Inflammatory macrophage (primary cell): ENCODE measurements at regions not wholly inside any gene's neighbourhood (a gene's known extent, or its start where the extent isn't known, plus 50 kb on each side); places are given as distances from the start of the nearest gene placed in this dataset.
"Not testable (repeated sequence)": the region's sequence is repeated elsewhere in the genome, so short reads cannot be mapped to it uniquely, and the experiment has no call there.

ENCODE experiments used
- DNase-seq, 2 donors: peaks; one replicate each; pipeline ENCODE4 v3.0.0-alpha.2; 2020 to 2022

DNA sequence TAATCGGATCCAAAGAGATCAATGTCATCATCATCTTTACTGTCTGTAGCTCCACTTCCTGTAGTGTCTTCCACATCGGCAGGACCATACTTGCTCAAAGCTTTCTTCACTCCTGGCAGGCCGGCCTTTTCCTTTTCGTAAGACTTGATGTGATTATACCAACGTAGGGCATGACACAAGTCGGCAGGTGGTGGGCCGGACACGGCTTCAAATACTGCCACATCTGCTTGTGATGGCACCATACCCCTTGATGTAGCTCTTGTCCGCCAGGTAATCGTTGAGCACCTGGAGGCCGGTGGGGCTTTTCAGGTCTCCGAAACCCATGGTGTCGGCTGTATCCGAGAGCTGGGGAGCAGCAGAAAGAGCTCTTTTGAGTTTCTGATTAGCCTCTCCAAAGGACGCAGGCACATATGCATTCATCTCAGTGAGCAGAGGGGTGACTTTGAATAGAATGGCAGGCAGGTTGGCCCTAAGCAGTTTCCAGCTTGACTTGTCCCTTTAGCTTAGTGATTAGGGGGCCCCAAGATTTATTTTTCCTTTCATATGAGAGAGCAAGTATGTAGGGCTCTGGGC lies 106.0 kb upstream of the PODXL start:
- not testable (repeated sequence) for DNase-seq

DNA sequence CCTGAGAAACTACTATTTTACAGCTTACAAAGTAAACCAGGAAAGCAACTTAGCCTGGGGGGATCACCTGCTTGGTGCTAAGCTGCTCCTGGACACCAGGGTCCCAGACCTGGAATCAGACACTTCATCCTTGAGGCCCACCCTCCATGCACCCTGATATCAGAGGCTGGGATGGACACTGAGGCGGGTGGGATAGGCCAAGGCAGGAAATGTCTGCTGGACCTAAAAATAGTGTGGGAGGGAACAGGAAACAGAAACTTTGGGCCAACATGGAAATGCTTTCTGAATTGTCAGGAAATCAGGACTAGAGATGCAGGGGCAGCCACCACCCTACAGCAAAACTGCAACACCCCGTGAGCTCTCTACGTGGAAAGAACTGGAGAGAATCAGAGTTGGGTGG lies 101.5 kb upstream of the PODXL start:
- DNase-seq, result no peak

DNA sequence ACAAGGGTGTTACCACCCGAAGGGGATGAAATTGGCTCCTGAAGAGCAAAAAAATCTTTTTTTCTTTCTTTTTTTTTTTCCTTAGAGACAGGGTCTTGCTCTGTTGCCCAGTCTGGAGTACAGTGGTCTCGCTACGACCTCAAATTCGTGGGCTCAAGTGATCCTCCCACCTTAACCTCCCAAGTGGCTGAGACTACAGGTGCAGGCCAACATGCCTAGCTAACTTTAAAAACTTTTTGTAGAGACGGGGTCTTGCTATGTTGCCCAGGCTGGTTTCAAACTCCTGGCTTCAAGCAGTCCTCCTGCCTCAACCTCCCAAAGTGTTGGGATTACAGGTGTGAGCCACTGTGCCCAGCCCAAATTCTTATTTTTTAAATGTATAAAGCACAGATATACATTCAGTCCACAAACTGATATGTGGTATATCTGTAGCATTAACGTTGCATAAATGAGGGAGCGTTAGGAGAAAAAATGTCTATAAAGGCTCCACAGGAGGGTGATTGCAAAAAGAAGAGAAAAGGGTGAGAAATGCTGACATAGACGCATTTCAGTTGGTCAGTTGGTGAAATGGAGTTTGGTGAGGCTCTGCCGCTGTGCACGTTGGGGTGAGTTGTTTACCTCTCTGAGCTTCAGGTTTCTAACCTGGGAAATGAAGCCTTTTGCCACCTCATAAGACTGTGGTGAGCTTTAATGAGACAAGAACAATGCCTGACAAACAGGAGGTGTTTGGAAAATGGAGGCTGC lies 100.7 kb upstream of the PODXL start:
- no peak for DNase-seq

DNA sequence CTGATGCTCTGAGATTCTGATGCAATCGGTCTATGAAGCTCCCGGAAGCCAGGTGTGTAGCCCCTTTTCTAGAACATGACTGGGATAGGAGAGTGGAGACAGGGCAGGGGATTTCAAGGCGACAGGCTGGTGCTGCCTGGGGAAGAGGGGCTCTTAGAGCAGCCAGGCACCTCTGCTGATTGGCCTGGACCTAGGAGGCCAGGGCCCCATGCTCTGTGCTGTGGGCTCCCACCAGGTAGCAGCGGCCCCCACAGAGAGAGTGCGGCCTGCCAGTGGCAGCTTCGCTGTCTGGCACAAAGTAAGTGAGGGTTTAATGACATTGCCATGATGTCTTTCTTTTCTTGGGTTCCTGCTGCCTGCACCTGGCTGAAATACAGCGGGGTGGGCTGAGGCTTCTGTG lies 99.4 kb upstream of the PODXL start:
- DNase-seq, result no peak

DNA sequence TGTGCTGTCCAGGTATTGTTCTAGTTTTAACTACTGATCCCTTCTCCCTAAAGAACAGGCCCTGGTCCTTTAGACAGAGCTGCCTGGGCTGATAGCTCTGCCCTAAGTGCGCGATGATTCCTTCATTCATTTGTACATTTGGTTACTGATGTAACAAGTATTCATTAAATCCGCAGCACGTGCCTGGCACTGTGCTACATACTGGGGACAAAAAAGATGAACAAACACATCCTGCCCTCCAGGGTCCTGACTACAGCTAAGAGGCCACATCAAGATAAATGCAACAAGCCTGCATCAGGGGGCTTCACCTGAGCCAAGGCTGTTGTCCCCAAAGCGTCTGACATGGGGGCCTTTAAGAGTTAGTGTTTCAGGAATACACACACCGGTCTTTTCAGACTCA lies 99.0 kb upstream of the PODXL start:
- no peak for DNase-seq

DNA sequence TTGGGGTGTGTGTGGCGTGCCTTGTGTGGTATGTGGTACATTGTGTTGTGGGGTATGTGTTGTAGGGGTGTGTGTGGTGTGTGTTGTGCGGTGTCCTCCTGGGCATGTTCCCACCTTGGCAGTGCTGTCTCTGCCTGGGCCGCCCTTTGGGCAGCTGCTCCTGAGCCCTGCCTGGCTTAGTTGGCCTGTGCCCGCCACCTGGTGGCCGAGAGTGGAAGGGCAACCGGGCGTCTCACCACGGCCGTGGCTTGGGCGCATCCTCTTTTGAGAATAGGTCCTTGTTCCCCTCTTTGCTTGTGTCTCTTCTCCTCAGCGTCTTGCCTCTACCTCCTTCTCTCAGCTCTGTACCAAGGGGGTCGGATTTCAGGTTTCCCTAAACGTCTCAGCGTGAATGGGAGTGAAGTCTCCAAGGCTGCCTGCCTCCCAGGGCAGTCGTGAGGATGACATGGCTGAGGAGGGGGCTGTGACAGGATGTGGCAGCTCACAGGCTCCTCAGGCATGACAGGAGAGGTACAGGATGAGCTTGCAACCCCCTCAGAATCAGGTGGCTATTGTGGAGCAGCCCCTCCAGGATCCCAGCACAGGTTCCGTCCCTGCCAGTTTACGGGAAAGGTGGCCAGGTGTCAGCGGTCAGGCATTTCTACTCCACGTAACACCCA lies 98.4 kb upstream of the PODXL start:
- peak; percentile 80 to 84 for DNase-seq

DNA sequence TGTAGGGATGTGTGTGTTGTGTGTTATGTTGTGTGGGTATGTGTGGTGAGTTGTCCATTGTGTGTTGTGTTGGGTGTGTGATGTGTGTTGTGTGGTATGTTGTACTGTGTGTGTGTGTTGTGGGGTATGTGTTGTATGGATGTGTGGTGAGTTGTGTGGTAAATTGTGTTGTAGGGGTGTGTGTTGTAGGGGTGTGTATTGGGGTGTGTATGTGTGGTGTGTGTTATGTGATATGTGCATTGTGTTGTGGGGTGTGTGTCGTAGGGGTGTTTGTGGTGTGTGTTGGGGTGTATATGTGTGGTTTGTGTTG lies 97.8 kb upstream of the PODXL start:
- DNase-seq, result no peak

DNA sequence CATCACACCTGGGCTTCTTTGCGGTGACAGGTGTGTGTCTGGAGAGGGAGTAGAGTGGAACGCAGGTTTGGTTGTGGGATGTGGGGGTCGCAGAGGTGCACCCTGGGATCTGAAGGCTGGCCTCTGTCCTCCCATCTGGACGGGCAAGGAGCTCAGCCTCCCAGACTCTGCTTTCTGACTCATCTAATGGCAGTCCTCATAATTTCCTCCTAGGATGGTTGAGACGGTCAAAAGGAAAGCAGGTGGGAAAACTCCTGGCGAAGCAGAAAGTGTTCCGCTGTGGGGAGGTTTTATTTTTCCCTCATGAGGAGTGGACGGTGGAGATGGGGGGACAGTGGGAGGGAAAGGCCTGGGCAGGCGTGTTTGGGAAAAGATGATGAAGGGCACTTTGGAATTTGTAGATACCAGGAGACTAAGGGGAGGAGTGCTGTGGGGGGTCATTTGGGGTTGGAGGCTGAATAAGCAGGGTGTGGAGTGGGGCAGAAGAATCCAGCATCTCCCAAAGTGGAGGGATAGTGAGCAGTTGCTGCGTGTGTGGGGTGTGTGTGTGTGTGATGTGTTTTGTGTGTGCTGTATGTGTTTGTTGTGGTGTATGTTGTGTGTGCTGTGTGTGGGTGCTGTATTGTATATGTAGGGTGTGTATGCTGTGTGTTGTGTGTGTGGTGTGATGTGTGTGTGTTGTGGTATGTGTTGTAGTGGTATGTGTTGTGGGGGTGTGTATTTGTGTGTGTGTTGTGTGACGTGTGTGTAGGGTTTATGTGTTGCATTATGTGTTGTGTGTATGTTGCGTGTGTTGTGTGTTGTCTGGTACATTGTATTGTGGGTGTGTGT lies 97.2 kb upstream of the PODXL start:
- no peak for DNase-seq

DNA sequence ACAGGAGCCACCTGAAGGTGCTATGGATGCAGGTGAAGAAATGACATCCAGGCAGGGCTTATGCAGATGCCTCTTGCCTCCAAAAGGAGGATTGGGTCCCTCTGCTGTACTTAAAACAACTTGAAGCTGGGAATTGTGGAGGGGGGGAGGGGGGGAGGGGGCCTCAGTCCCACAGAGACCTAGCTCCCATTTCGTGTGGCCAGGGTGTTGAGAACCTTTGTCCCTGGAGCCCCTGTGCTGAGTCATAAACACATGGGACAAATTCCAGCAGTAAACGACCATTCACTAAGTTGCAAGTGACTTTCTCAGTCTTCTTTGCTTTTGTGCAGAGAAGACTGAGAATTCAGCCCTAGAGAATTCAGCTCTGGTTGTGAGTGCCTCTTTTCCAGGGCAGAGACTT lies 96.5 kb upstream of the PODXL start:
- no peak for DNase-seq

DNA sequence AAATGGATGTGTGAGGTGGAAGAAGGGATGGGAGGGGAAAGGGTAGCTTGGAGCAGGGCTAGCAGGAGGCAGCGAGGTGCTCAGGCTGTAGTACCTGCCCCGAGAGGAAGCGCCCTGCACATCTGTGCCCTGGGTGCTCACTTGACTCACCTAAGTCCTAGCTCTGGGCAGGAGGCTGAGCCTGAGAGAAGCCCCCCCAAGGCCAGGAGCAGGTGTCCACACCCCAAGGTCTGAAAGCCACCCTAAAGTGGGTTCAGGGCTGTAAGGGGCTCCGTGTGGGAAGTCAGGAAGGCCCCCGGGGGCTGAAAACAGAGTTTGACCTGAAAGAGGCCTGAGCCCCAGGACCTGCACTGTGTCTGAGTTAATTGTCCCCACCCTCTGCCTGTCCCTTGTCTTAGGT lies 95.8 kb upstream of the PODXL start:
- DNase-seq, result no peak

DNA sequence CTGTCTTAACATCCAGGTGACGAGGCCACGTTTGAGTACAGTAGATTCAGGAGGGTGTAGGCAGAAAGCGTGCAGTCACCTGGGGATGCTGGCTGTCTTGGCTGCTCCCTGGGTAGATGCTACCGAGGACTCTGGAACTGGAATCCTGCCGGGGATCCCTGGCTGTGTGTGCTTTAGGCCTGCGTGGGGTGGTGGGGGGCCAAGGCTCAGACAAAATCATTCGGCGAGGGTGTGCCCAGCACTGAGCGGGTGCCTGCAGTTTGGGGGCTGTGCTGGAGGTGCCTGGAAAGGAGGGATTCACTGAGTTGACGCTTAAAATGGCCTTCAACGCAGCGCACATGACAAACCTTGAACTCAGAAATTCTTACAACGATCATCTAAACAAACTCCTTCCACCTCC lies 93.5 kb upstream of the PODXL start:
- no peak for DNase-seq

DNA sequence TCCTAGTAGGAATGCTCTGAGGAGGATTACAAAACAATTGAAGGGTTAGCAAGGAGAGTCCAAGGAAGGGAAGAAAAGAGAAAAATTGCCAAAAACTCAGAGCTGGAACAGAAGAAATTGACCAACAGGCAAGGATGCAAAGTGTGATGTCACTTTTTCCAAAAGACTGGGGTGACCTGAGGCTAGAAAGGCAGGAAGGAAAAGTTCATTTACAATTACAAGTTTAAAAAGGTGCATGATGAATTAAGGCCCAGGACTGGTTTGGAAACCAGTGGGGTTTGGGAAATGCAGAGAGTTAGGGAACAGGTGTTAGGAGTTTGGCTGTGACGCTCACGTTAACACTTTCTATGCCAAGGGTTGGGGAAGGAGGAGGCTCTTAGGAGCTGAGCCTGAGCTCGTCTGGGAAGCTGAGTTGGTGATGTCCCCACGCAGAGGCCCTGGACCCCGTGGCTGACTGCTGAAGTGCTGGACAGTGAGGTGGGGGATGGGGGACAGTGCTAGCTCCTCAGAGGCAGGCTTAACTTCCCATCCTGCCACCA lies 92.6 kb upstream of the PODXL start:
- no peak for DNase-seq

DNA sequence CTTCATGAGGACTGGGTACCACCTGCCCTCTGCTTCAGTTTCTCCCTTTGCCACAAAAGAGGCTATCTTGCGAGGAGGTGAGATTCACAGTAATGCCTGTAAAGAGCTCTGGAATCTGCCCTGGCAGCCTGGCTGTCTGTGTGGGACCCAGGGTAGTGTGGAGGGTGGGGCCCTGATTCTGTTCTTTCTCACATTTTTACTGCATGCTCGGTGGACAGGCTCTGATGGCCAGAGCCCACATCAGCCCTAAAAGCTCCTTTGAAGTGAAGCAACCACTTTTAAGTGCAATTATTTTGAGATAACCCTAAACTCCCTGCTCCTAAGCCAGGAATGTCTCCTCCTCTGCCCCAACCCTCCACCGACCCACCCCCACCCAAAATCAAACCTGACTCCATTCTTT lies 92.1 kb upstream of the PODXL start:
- no peak for DNase-seq

DNA sequence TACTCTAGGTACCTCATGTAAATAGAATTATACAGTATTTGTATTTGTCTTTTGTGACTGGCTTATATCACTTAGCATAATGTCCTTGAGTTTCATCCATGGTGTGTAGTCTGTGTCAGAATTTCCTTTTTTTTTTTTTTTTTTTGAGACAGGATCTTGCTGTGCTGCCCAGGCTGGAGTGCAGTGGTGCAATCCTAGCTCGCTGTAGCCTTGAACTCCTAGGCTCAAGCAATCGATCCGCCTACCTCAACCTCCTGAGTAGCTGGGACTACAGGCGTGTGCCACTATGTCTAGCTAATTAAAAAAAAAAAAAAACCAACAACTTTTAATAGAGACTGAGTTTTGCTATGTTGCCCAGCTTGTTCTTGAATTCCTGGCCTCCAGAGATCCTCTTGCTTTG lies 89.8 kb upstream of the PODXL start:
- no peak for DNase-seq

DNA sequence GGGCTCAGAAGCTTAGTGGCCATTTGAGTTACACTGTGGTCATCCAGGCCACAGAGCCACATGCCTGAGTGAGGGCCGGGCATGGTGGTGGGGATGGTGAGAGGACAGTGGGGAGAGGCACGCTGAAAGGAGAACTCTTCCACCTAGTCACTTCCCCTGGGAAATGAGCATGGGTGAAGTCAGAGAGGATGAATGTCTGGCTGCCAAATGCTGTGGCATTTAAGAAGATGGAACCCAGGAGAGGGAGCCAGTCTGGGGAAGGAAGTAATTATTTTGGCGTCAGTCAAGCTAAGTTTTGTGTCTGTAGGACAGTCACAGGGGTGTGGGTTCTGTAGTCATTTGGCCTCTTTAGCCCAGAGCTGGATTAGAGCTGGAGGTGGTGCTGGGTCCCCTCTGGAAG lies 86.0 kb upstream of the PODXL start:
- no peak for DNase-seq

DNA sequence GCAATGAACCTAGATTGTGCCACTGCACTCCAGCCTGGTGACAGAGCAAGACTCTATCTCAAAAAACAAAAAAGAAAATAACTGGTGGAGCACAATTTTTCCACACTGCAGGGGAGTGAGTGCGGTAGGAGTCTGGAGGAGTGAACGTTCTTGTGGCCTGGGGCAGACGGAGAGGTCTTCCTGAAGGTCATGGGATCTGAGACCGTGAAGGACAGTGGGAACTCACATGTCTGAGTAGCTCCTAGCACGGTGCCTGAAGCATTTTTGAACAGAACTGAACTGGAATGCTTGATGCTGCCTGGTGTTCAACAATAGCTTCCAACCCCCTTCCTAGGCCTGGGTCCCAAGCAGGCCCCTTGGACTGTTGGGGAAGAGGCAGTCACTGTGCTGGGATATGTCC lies 84.3 kb upstream of the PODXL start:
- no peak for DNase-seq

DNA sequence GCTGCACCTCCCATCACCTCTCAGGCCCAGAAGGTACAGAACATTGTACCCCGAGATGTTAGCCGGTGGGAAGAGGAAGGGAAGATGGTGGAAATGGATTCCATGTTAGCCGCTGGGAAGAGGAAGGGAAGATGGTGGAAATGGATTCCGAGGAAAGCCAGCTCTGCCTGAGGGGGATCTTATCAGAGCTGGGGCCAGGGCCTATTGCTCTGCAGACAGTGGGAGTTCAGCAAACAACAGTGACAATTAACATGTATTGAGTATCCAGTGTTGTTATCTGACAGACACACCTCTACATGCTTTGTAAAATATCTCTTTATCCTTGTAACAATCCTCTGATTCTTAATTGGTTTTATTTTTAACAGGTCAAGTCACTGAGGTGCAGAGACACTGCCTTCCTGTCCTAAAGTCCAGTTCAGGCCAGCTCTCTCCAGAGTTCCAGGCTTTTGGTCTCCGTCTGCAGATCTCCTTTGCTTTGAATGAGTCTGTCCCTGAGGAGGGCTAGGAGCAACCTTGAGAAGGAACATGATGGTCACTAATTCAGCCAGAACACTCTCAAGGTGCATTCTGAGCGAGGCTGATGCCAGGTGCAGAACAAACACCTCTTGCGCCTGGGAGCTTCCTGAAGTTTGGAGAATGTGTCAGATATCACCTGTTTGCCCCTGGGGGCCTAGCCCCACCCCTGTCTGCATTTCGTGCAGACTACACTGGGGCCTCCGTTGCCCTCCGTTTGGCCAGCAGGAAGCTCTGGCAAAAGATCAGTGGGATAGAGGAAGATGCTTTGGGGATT lies 82.4 kb upstream of the PODXL start:
- no peak for DNase-seq

DNA sequence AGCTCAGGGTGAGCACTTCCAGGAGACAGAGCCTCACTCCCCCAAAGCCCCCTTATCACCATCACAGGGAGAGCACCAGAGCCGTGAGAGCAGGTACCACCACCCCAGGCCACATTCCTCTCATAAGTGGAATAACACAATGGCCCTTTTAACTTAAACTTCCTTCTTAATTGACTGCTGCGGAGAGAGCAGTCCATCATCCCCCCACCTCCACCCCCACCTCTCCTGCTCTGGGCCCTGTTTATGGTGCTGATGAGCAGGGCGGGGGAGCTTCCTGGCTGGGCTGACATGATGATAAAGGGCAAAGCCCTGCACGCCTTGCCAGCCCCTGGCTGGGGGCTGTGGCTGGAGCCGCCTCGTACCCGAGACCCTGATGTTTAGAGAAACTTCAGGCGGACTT lies 81.4 kb upstream of the PODXL start:
- DNase-seq, result no peak

DNA sequence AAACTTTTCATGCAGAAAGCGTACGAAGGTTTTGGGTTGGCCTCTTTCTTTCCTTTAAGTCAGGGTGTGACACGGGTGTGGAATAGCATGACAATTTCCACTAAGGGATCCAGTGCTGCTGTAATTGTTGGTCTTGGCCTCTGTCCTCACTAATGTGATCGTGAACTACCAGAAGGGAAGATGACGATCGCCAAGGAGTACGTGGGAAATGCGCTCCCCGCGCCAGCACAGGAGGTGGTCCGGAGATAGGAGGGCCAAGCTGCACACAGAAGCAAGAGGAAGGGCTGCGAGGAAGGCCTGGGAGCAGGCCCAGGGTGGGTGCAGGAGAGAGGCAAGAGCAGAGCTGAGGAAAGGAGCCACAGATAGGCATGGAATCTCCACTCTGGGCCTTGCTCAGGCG lies 79.7 kb upstream of the PODXL start:
- no peak for DNase-seq

DNA sequence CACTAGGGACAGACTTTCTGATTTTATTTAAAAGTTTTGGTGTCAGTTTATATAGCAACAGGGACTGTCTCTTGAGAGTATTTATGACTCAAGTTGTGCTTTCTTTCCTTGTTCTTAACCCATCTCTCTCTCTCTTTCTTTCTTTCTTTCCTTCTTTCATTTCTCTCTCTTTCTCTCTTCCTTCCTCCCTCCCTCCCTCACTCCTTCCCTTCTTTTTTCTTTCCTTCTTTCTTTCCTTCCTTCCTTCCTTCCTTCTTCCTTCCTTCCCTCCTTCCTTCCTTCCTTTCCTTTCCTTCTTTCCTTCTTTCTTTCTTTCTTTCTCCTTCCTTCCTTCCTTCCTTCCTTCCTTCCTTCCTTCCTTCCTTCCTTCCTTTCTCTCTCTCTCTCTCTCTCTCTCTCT lies 77.8 kb upstream of the PODXL start:
- DNase-seq, result not testable (repeated sequence)

DNA sequence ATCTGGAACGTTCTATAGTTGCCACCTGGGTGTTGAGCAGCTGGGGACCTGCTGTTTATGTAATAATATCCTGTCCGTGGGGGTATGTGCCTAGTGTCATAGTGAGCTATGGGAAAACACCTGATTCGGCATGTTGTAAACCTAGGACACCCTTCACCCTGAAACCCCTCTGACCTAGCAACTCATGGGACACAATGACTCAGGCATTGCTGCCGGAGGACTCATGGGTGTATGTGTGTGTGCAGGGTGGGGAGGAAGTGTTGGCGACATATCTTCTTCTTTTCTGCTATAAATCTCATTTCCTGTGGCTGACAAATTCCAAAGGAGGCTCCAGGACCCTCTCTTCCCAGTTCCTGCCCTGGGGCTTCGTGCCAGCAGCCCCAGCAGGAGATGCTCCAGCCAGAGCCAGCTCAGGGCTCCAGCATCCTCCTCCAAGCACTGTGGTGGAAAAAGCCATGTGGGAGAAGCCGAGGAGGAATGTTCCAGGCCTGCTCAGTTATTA lies 77.0 kb upstream of the PODXL start:
- DNase-seq, result peak; percentile 71 to 83

DNA sequence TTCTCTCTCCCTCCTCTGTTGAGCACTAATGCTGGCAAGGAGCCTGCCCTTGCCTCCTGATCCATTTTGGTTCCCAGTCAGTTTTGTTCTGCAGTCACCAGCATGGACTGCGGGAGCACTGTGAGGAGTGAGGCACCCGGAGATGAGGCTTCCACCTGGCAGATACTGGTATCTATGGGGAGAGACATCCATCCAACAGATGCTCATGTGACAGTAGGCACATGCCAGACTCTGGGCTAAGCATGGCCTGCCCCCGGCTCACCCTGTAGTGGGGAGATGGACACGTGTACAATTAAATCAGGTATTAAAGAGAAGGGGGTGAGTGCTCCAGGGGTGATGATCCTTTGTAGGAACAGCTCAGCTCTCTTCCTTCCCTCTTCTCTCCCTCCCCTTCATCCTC lies 74.0 kb upstream of the PODXL start:
- no peak for DNase-seq
